Heart right ventricle (tissue), 16 donors: ENCODE measurements at regions not wholly inside any gene's neighbourhood (a gene's known extent, or its start where the extent isn't known, plus 50 kb on each side); places are given as distances from the start of the nearest gene placed in this dataset.

Experiments
- ATAC-seq, 8 donors: fragments of 200-7000 bp; cut with Tn5 transposase; one replicate each; pipeline ENCODE4 v1.9.1; 2020; ENCODE audit warnings: mild to moderate bottlenecking in 8 of 8, moderate library complexity in 8 of 8, moderate number of reproducible peaks in 1 of 8
- DNase-seq, 2 donors: peaks; one replicate each; pipeline ENCODE4 v3.0.0-alpha.2; 2020
- H3K27ac ChIP-seq, 10 donors: fragments of 200-600 bp; sonication (generic) in 2 of 10; one replicate each; pipeline versions ENCODE4 v1.5.0 to v1.8.0; 2020 to 2022; ENCODE audit warnings: mild to moderate bottlenecking in 3 of 10
- H3K27me3 ChIP-seq, 7 donors: fragments of 200-600 bp; one replicate each; pipeline ENCODE4 v1.8.0; 2021 to 2022; ENCODE audit warnings: mild to moderate bottlenecking in 2 of 7
- H3K36me3 ChIP-seq, 9 donors: fragments of 200-600 bp; sonication (generic) in 1 of 9; one replicate each; pipeline versions ENCODE4 v1.5.0 to v1.8.0; 2020 to 2022; ENCODE audit warnings: mild to moderate bottlenecking in 2 of 9
- H3K4me1 ChIP-seq, 9 donors: fragments of 200-600 bp; sonication (generic) in 1 of 9; one replicate each; pipeline versions ENCODE4 v1.5.0 to v1.8.0; 2020 to 2022; ENCODE audit warnings: mild to moderate bottlenecking in 4 of 9
- H3K4me3 ChIP-seq, 10 donors: fragments of 200-600 bp; sonication (generic) in 2 of 10; one replicate each; pipeline versions ENCODE4 v1.5.0 to v1.8.0; 2020 to 2022; ENCODE audit warnings: mild to moderate bottlenecking in 7 of 10, moderate library complexity in 2 of 10
- H3K9me3 ChIP-seq, 11 donors: fragments of 200-600 bp in 10 of 11; sonication (generic) in 2 of 11; one replicate each; pipeline versions ENCODE4 v1.5.0 to v1.8.0; 2013 to 2022; ENCODE audit warnings: mild to moderate bottlenecking in 2 of 11, control low read depth in 1 of 11, moderate library complexity in 1 of 11
- WGBS, 2 donors: extraction: QIAGEN DNeasy Blood & Tissue Kit; methylation state at CpG; one replicate each; pipeline ENCODE4 v1.1.7; 2013; ENCODE audit warnings: inconsistent platforms in 1 of 2; 5-methylcytosine and 5-hydroxymethylcytosine counted together
- intact Hi-C, 10 donors: fragments of 100-400 bp; cut with DNase I; formaldehyde crosslinking; loops; one replicate each; pipeline versions ENCODE4 v1.11.1 to v1.14.2; 2022
- TF ChIP-seq, protein P1 (sequence below), 9 donors: fragments of 200-600 bp; sonication (generic) in 2 of 9; IDR thresholded peaks; one replicate each; pipeline versions ENCODE4 v1.5.0 to v1.8.0; 2021 to 2022; ENCODE audit warnings: antibody characterized with exemption in 9 of 9, mild to moderate bottlenecking in 5 of 9, moderate library complexity in 1 of 9
- donor health status: Arrhythmogenic right ventricular cardiomyopathy.
- donor health status: ischemic (EF 13 %, LVEDD 7.1; RV severe dilation, severe dysfunction).
- donor health status: healthy with polysubstance abuse.
- donor health status: DM: no; HTN: yes; CAD: no.
- donor health status: DM: no; HTN: no; CAD: no.
- donor health status: ischemic (EF 25% LVEDD 6.9; RV normal size, moderate dysfunction).
- donor health status: ischemic (EF 25% LVEDD 5.7; RV mildly dilated, moderate dysfunction).
- donor health status: healthy.
- donor health status: DM: yes; HTN: yes; CAD: no.
- donor health status: Ischemic cardiomyopathy.
- donor health status: ischemic (EF 35%, LVEDD 5.7; RV mildly dilated, moderate dysfunction).
- donor health status: nonischemic (EF 11% LVEDD 7.7; RV severe dilation, severe dysfunction).
- donor health status: DM: yes; HTN: yes; CAD: no.
- donor health status: PGD.
- donor health status: ischemic (EF 29% LVEDD 5.4; RV normal size, mild dysfunction).
- donor health status: nonischemic (EF 23%, LVEDD 6.1; RV moderate dilation, normal function).

DNA sequence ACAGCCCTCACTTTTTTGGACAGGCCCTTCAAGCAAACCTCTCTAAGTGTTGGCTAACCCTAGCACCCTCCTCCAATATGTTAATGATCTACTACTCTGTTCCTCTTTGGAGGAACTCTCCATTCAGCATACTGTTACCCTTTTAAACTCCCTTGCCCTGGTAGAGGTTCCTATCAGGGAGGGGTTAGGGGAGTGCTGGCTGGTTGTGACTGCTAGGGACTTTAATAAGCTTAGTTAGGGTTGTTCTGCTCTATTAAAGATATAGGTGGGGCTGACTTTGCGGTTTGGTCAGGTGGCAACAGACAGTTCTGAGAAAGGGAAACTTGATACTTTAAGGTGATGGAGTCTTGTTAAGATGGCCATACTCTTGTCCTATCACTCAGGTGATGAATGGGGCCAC, 301.5 kb upstream of the FBXO33 start:
- H3K9me3 ChIP-seq, result peaks cover 0 to 7% (median 0%) of the 10 kb centered on the region in 11 donors
- ATAC-seq, result no peak
- H3K27me3 ChIP-seq, result no peaks in the 10 kb centered on the region
- intact Hi-C loops, result no loop called here
- TF ChIP-seq, protein P1, sequence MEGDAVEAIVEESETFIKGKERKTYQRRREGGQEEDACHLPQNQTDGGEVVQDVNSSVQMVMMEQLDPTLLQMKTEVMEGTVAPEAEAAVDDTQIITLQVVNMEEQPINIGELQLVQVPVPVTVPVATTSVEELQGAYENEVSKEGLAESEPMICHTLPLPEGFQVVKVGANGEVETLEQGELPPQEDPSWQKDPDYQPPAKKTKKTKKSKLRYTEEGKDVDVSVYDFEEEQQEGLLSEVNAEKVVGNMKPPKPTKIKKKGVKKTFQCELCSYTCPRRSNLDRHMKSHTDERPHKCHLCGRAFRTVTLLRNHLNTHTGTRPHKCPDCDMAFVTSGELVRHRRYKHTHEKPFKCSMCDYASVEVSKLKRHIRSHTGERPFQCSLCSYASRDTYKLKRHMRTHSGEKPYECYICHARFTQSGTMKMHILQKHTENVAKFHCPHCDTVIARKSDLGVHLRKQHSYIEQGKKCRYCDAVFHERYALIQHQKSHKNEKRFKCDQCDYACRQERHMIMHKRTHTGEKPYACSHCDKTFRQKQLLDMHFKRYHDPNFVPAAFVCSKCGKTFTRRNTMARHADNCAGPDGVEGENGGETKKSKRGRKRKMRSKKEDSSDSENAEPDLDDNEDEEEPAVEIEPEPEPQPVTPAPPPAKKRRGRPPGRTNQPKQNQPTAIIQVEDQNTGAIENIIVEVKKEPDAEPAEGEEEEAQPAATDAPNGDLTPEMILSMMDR (IDR thresholded peaks at IDR 0.05), result no peak
- WGBS, 2 donors, result 96 to 100% methylated on average over 1 of the region's 1 CpG
- H3K4me1 ChIP-seq, result no peaks in the 10 kb centered on the region
- no peaks in the 10 kb centered on the region for H3K36me3 ChIP-seq
- H3K4me3 ChIP-seq, result no peak overlapping the region
- no peak overlapping the region for H3K27ac ChIP-seq
- DNase-seq, result no peak

DNA sequence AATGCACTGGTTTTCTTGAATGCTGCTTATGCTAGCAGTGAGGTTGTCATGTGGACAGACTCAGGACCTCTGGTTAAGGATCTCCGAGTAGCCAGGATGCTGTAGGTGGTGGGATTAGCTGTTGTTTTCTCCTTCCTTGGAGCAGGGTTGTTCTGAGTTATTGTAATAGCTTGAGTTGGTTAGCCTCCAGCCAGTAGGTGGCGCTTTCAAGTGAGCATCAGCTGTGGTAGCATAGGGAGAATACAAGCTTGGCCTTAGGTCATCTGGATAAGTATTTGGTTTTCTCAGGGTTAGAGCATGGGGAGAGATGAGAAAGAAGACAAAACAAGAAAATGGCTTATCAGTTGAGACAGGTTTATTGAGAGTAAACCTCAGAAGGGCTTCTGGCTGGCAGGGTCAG, 299.7 kb upstream of the FBXO33 start:
- intact Hi-C loops, result no loop called here
- 74 to 79% methylated on average over 2 of the region's 2 CpGs for WGBS, 2 donors
- Histone ChIP-seq H3K4me3 (no peak overlapping the region), H3K9me3 (peaks cover 0 to 7% (median 0%) of the 10 kb centered on the region in 11 donors), H3K4me1 (no peaks in the 10 kb centered on the region), H3K27me3 (no peaks in the 10 kb centered on the region), H3K27ac (no peak overlapping the region), H3K36me3 (no peaks in the 10 kb centered on the region)
- TF ChIP-seq, protein P1 (IDR thresholded peaks at IDR 0.05), result no peak
- ATAC-seq, result no peak
- no peak for DNase-seq

DNA sequence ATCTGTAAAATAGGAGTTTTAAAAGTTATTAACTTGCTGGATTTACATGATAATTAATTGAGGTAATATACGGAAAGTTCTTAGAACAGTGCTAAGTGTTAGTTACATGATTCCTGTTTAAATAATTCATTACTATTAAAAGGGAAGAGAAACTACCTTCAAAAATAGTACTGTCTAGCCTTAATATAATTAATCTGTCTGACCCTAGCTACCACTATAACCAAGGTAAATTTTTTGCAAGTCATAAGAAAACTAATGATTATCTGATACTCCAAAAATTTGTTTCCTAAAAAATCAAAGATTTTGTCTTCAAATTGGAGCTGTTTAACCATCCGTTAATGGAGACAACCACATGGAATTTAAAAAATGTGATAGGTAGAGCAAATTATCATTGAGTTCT, 294.3 kb upstream of the FBXO33 start:
- ATAC-seq, result no peak
- H3K4me1 ChIP-seq, result no peaks in the 10 kb centered on the region
- H3K9me3 ChIP-seq, result peaks cover 0 to 5% (median 0%) of the 10 kb centered on the region in 11 donors
- H3K27ac ChIP-seq, result no peak overlapping the region
- intact Hi-C loops, result no loop called here
- WGBS, 2 donors, result 90% methylated on average over 2 of the region's 2 CpGs
- DNase-seq, result no peak
- TF ChIP-seq, protein P1 (IDR thresholded peaks at IDR 0.05), result no peak
- H3K36me3 ChIP-seq, result no peaks in the 10 kb centered on the region
- no peaks in the 10 kb centered on the region for H3K27me3 ChIP-seq
- no peak overlapping the region for H3K4me3 ChIP-seq

DNA sequence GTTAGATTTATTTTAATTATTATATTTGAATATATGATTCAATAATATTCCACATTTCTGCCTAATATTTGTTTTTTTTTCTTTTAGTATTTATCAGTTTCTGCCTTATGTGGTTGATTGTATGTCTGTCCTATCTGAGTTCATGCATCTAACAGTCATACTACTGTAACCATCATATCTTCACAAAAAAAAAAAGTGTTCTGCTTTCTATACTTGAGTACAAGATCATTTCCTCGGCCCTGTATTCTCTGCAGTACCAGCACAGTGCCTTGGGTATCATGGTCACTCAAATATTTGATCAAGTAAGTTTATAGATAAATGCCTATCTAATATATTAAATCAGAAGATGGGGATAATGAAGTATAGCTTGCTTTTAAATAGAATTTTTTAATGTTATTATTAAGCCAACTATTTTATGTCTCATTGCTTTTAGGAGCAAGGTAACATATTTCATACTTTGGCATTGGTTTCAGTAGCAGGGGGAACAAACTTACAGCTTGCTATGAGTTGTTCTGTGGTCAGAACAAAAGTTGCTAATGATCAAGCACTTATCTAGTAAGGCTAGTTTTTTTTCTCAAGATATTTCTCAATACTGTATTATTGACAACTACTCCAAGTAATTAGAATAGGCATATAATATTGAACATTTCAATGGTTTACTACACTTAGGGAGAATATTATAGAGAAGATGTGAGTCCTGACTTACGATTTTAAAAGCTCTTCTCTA, 290.5 kb upstream of the FBXO33 start:
- DNase-seq (no peak), ATAC-seq (no peak)
- Histone ChIP-seq H3K9me3 (no peaks in the 10 kb centered on the region), H3K4me1 (no peaks in the 10 kb centered on the region), H3K27ac (no peak overlapping the region), H3K27me3 (no peaks in the 10 kb centered on the region), H3K36me3 (no peaks in the 10 kb centered on the region), H3K4me3 (no peak overlapping the region)
- intact Hi-C loops, result no loop called here
- TF ChIP-seq, protein P1 (IDR thresholded peaks at IDR 0.05), result no peak
- WGBS, 2 donors, result 69 to 73% methylated on average over 2 of the region's 2 CpGs
